Muscle layer of colon (tissue), 2 donors: ENCODE measurements at regions not wholly inside any gene's neighbourhood (a gene's known extent, or its start where the extent isn't known, plus 50 kb on each side); places are given as distances from the start of the nearest gene placed in this dataset.

Experiments used
- H3K27ac ChIP-seq: one replicate; pipeline ENCODE4 v1.7.0; 2013; ENCODE audit warnings: low read depth, mild to moderate bottlenecking, low read length, moderate library complexity
- H3K27me3 ChIP-seq, 2 donors: one replicate each; pipeline ENCODE4 v1.7.0; 2013; ENCODE audit warnings: low read length in 2 of 2, mild to moderate bottlenecking in 2 of 2; ENCODE audit not compliant: insufficient read depth in 2 of 2, control insufficient read depth in 1 of 2
- H3K36me3 ChIP-seq: one replicate; pipeline ENCODE4 v1.7.0; 2013; ENCODE audit warnings: mild to moderate bottlenecking, low read length; ENCODE audit not compliant: insufficient read depth
- H3K4me1 ChIP-seq: one replicate; pipeline ENCODE4 v1.7.0; 2013; ENCODE audit warnings: mild to moderate bottlenecking, low read length; ENCODE audit not compliant: insufficient read depth
- H3K4me3 ChIP-seq, 2 donors: one replicate each; pipeline ENCODE4 v1.7.0; 2013; ENCODE audit warnings: low read length in 2 of 2, low read depth in 1 of 2, mild to moderate bottlenecking in 1 of 2, moderate library complexity in 1 of 2
- H3K9ac ChIP-seq: one replicate; pipeline ENCODE4 v1.7.0; 2013; ENCODE audit warnings: low read length
- H3K9me3 ChIP-seq: one replicate; pipeline ENCODE4 v1.7.0; 2013; ENCODE audit warnings: mild to moderate bottlenecking, low read length
- donor health status: abdominal sarcoma.
- donor health status: Adenocarcinoma of cecum.

DNA sequence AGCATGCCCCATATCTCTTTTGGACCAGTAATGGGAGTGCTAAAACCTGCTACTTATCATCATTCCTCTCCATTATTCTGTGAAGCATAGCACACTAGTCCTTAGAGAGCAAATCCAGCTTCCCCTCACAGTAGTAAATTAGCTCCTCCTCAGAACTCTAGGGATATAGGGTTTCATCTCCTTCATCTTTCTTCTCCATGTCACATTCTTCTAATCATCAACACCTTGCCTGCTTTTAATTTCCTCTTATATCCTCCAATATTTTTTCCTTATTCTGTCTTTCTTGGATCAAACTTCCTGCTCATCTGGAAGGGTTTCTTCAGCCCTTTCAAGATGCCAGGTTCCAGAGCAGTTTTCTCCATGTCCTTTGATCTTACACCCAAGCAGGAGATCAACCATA is 321.4 kb upstream of the ACVR2A start:
- H3K4me3 ChIP-seq: no peak overlapping the region
- H3K9me3 ChIP-seq: no peaks in the 10 kb centered on the region
- H3K27ac ChIP-seq: no peak overlapping the region
- H3K36me3 ChIP-seq: no peaks in the 10 kb centered on the region
- H3K4me1 ChIP-seq: no peaks in the 10 kb centered on the region
- no peak overlapping the region for H3K9ac ChIP-seq
- no peaks in the 10 kb centered on the region for H3K27me3 ChIP-seq

DNA sequence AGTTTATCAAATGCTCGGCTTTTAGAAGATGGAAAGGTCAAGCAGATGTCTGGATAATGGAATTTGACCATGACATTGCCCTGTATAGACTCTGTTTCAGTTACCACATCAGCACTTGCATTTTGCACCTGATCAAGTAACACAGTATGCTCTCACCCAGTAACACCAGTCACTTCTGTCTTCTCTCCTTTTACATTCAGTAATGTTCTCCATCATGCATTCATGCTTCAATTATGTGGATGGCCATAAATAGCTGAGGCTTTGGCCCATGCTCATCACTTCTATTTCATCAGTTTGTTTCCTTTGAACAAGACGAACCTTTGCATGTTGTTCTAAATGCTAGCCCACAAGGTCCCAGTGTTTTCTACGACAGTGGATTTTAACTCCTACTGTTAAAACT is 322.9 kb upstream of the ACVR2A start:
- Histone ChIP-seq H3K4me1 (no peaks in the 10 kb centered on the region), H3K27me3 (no peaks in the 10 kb centered on the region), H3K36me3 (no peaks in the 10 kb centered on the region), H3K27ac (no peak overlapping the region), H3K4me3 (no peak overlapping the region), H3K9ac (no peak overlapping the region), H3K9me3 (no peaks in the 10 kb centered on the region)

DNA sequence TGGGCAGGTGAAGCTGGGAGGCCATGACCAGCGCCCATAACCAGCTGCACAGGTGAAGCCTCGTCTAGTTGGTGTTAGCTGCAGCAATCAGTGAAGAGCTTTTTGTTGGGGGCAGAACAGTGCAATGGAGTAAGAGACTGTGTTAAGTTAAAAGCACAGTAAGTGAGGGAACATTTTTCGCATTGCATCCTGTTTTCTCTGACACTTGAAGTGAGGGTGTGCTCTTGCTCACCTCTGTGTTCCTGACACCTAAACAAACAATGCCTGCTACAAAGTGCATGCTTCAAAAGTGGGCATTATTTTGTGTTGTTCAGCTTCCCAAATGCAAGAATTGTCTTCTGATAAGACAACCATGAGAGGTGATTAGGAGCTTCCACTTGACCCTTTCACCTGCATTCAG is 324.0 kb upstream of the ACVR2A start:
- no peaks in the 10 kb centered on the region for H3K4me1 ChIP-seq
- no peak overlapping the region for H3K9ac ChIP-seq

DNA sequence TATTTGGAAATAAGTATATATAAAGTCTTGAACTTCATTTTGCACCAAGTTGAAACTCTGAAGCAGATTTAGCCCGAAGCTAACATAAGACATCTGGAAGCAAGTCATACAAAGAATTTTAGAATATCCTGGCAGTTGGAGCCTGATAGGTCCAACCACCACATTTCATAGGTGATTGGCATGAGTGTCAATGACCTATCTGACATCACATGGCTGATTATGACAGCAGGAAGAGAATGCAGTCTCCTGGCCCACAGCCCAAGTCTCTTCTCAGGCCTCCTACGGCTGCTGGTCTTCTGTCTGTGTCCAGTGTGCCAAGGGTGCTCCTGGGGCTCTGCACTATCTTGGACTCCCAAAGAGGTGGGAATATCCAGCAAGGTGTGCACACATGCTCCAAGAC is 325.7 kb upstream of the ACVR2A start:
- H3K27me3 ChIP-seq: no peaks in the 10 kb centered on the region
- H3K4me3 ChIP-seq: no peak overlapping the region
- H3K27ac ChIP-seq: no peak overlapping the region
- no peaks in the 10 kb centered on the region for H3K9me3 ChIP-seq
- no peak overlapping the region for H3K9ac ChIP-seq
- no peaks in the 10 kb centered on the region for H3K4me1 ChIP-seq
- no peaks in the 10 kb centered on the region for H3K36me3 ChIP-seq

More for the DNA sequence above, 324.0 kb upstream of the ACVR2A start:
- Histone ChIP-seq H3K9me3 (no peaks in the 10 kb centered on the region), H3K27me3 (no peaks in the 10 kb centered on the region), H3K36me3 (no peaks in the 10 kb centered on the region), H3K27ac (no peak overlapping the region), H3K4me3 (no peak overlapping the region)

DNA sequence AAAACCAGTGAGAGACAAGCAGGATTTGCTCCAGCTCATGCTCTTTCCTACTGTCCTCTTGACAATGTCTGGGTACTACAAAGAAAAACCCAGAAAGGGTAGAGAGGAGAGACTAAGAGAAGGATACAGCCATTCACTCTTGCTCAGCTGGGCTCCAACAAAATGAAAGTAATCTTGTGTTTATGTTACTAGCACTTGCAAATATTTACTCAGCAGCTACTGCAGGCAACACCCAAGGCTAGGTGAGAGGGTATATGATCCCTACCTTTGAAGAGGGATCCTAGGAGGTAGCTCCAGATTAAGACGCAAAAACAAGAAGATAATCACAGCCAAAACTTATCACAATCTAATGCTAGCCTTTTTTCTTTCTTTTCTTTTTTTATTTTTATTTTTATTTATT is 329.6 kb upstream of the ACVR2A start:
- Histone ChIP-seq H3K4me1 (no peaks in the 10 kb centered on the region), H3K4me3 (no peak overlapping the region), H3K9me3 (no peaks in the 10 kb centered on the region), H3K27ac (no peak overlapping the region), H3K9ac (no peak overlapping the region), H3K36me3 (no peaks in the 10 kb centered on the region), H3K27me3 (no peaks in the 10 kb centered on the region)

DNA sequence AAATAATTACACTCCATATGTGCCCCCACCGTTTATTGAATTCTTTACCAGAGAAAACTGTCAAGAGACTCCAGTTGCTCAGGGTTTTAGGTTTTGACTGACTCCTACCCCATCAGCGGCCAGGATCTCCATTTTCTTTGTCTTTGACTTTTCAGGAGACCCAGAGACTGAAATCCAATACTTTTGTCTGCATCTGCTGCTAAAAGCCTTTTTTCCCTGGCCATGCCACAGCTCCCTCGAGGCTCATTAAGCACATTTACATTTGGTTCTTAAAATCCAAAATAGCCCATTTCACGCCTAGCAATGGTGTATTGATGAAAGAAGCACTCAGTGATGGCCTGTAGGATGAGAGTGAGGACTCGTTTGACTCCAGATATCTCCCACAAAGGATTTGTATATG is 332.6 kb upstream of the ACVR2A start:
- Histone ChIP-seq H3K4me3 (no peak overlapping the region), H3K9ac (no peak overlapping the region), H3K27me3 (no peaks in the 10 kb centered on the region), H3K27ac (no peak overlapping the region), H3K9me3 (no peaks in the 10 kb centered on the region), H3K36me3 (no peaks in the 10 kb centered on the region), H3K4me1 (no peaks in the 10 kb centered on the region)

DNA sequence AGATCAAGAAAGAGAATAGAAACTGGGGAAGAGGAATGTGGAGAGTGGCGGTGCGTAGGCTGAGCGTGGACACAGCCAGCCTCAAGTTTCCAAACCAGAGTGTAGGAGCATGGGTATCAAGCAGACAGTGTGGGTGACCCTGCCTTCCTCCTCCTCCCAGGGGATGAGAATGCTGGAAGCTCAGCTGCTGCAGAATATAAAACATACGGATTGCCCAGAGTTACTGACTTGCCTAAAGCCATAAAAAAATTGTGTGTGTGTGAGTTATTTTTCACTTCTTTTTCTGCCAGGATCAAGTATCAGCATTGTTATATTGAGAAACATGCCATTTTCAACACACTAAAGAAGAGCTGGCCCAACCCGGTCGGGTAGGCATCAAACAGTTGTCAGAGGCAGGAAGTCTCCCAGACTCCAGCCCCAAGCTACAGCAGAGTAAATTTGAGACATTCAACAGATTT is 333.3 kb upstream of the ACVR2A start:
- Histone ChIP-seq H3K4me1 (no peaks in the 10 kb centered on the region), H3K27ac (no peak overlapping the region), H3K9me3 (no peaks in the 10 kb centered on the region), H3K36me3 (no peaks in the 10 kb centered on the region), H3K9ac (no peak overlapping the region), H3K27me3 (no peaks in the 10 kb centered on the region), H3K4me3 (no peak overlapping the region)

DNA sequence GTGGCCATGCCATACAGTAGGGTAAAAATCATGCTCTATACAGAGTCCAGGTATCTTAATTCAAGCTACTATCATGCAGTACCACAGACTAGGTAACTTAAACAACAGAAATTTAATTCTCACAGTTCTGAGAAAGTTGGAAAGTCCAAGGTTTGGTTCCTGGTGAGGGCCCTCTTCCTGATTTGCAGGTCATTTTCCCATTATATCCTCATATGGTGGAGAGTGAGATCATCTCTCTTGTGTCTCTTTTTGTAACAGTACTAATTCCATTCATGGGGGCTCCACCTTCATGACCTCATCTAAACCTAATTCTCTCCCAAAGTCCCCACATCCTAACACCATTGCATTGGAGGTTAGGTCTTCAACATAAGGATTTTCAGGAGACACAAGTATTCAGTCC is 335.0 kb upstream of the ACVR2A start:
- Histone ChIP-seq H3K36me3 (no peaks in the 10 kb centered on the region), H3K27ac (no peak overlapping the region), H3K9me3 (no peaks in the 10 kb centered on the region), H3K4me3 (no peak overlapping the region), H3K27me3 (no peaks in the 10 kb centered on the region), H3K9ac (no peak overlapping the region), H3K4me1 (no peaks in the 10 kb centered on the region)

DNA sequence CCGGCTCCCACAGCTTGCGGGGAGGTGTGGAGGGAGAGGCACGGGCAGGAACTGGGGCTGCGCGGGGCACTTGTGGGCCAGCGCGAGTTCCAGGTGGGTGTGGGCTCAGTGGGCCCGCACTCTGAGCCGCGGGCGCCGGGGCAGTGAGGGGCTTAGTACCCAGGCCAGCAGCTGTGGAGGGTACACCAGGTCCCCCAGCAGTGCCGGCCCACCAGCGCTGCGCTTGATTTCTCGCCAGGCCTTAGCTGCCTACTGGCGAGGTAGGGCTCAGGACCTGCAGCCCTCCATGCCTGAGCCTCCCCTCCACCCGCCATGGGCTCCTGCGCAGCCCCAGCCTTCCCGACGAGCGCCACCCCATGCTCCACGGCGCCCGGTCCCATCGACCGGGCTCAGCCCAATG is 337.9 kb upstream of the ACVR2A start:
- no peaks in the 10 kb centered on the region for H3K36me3 ChIP-seq

DNA sequence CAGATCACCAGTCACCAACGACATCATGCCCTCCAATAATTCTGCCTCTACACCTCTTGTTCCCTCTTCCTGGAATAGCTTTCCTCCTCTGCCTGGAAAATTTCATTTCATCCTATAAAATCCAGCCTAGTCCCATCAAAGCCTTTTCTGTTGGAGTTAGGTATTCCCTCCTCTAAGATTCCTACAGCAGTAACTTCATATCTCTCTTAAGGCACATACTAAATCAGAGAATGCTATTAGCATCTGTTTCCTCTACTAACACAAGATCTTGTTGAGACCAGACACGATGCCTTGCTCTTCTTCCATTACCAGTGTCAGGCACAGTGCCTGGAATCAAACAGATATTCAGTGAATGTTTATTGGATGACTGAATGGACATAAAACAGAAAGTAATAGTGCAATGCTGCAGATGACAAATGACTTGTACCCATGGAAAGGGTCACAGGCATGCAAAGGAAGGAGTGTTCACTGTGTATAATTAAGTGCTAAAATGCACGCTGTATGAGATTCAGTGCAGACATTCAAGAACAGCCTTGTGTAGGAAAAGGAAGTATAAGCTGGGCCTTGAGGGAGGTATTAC is 342.0 kb upstream of the ACVR2A start:
- no peak overlapping the region for H3K9ac ChIP-seq
- H3K4me1 ChIP-seq: peaks cover 16% of the 10 kb centered on the region
- no peak overlapping the region for H3K4me3 ChIP-seq
- no peaks in the 10 kb centered on the region for H3K9me3 ChIP-seq
- no peak overlapping the region for H3K27ac ChIP-seq
- H3K27me3 ChIP-seq: no peaks in the 10 kb centered on the region
- no peaks in the 10 kb centered on the region for H3K36me3 ChIP-seq

More for the DNA sequence above, 337.9 kb upstream of the ACVR2A start:
- no peaks in the 10 kb centered on the region for H3K27me3 ChIP-seq
- peaks cover 12% of the 10 kb centered on the region for H3K4me1 ChIP-seq
- no peak overlapping the region for H3K4me3 ChIP-seq
- H3K27ac ChIP-seq: no peak overlapping the region
- no peak overlapping the region for H3K9ac ChIP-seq
- H3K9me3 ChIP-seq: no peaks in the 10 kb centered on the region

DNA sequence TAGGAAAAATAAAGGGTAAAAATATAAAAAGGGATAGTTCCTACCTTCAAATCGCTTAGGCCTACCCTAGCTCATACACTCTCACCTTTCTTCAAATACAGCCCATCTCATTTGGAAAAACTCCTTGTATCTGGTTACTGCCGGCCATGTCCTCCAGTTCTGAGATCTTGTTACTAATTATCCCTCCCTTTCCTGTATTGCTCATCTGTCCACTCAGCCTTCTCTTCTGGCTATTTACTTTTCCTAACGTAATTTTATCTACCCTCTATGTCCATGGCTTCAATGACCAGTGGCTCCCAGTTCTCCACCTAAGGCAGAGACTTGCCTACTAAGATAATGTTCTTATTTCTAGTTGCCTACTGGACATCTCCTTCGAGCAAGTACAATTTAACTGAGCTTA is 342.9 kb upstream of the ACVR2A start:
- Histone ChIP-seq H3K4me1 (peaks cover 16% of the 10 kb centered on the region), H3K27ac (no peak overlapping the region), H3K9me3 (no peaks in the 10 kb centered on the region), H3K4me3 (no peak overlapping the region), H3K27me3 (no peaks in the 10 kb centered on the region), H3K36me3 (no peaks in the 10 kb centered on the region), H3K9ac (no peak overlapping the region)

DNA sequence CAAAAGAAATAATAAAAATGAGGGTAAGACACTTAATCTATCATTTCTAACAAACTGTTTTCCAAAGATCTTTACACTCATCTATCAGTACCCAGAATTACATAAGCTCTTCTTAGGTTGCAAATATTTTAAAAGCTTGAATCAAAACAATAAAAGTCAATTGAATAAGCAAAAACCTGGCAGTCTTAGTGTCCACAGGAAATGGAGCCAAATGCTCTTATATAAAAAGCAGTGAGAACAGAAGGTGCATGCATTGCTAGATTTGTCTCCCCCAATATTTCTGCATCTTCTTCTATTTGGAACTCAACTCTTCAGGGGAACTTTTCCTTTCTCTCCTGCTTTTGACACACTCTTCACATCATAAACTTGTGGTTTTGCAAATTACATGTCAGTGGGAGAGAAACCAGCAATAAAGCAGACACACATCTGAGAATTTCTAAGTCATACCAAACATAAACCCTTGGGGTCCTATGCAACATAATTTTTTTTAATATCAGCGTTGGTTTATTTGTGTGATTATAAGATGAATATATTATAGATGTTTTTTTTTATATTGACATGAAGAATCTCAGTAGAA is 343.9 kb upstream of the ACVR2A start:
- Histone ChIP-seq H3K27me3 (no peaks in the 10 kb centered on the region), H3K9me3 (no peaks in the 10 kb centered on the region), H3K27ac (no peak overlapping the region), H3K4me1 (peaks cover 16% of the 10 kb centered on the region), H3K9ac (no peak overlapping the region), H3K4me3 (no peak overlapping the region), H3K36me3 (no peaks in the 10 kb centered on the region)
